ENCODE measurements at regions not wholly inside any gene's neighbourhood (a gene's known extent, or its start where the extent isn't known, plus 50 kb on each side); places are given as distances from the start of the nearest gene placed in this dataset.

GRCh38 chr6:82097676-82098075 is 149.9 kb downstream of the IBTK start:
- no peaks in the 10 kb centered on the region for H3K36me3 ChIP-seq (ENCODE audit: insufficient read depth, low read length)
- H3K27ac ChIP-seq (ENCODE audit: low read depth, low read length, poor library complexity, severe bottlenecking) = no peak overlapping the region
- no TSS peak for BruUV-seq (replicated peaks)
- no peaks in the 10 kb centered on the region for H3K9me2 ChIP-seq (ENCODE audit: insufficient read depth, low read length)
- H3K4me3 ChIP-seq (ENCODE audit: low read depth, low read length, poor library complexity, severe bottlenecking) = no peak overlapping the region
- DNase-seq (ENCODE audit: low spot score) = no peak
- no peak overlapping the region for H3K4me2 ChIP-seq (ENCODE audit: low read length)
- intact Hi-C loops (cut with micrococcal nuclease; ENCODE audit: unreplicated experiment) = no loop called here
- H3K79me2 ChIP-seq (ENCODE audit: insufficient read depth, low read depth, low read length) = no peaks in the 10 kb centered on the region
- ChIA-PET CTCF (ENCODE audit: unreplicated experiment) (no interaction called here), POLR2A (no interaction called here)
- no peaks in the 10 kb centered on the region for H3K4me1 ChIP-seq (ENCODE audit: insufficient read depth, low read length, poor library complexity, severe bottlenecking)
- no peaks in the 10 kb centered on the region for H3K9me3 ChIP-seq (ENCODE audit: low read length)
- no peak overlapping the region for H2AFZ ChIP-seq (ENCODE audit: low read length)
- no peak for TF ChIP-seq EZH2phosphoT487 (IDR thresholded peaks at IDR 0.05; ENCODE audit: borderline replicate concordance, low read depth, low read length)
- TF ChIP-seq CTCF (conservative IDR thresholded peaks at IDR 0.05; ENCODE audit: low read length) = no peak
- no peaks in the 10 kb centered on the region for H4K20me1 ChIP-seq (ENCODE audit: insufficient read depth, low read length)

GRCh38 chr6:82095091-82095490 is 152.5 kb downstream of the IBTK start:
- no peak overlapping the region for H3K4me2 ChIP-seq (ENCODE audit: low read length)
- no peaks in the 10 kb centered on the region for H4K20me1 ChIP-seq (ENCODE audit: insufficient read depth, low read length)
- H3K79me2 ChIP-seq (ENCODE audit: insufficient read depth, low read depth, low read length) = no peaks in the 10 kb centered on the region
- no peaks in the 10 kb centered on the region for H3K36me3 ChIP-seq (ENCODE audit: insufficient read depth, low read length)
- TF ChIP-seq EZH2phosphoT487 (IDR thresholded peaks at IDR 0.05; ENCODE audit: borderline replicate concordance, low read depth, low read length) = no peak
- TF ChIP-seq CTCF (conservative IDR thresholded peaks at IDR 0.05; ENCODE audit: low read length) = no peak
- CTCF ChIA-PET (ENCODE audit: unreplicated experiment) = no interaction called here
- H3K27ac ChIP-seq (ENCODE audit: low read depth, low read length, poor library complexity, severe bottlenecking) = no peak overlapping the region
- no peaks in the 10 kb centered on the region for H3K9me2 ChIP-seq (ENCODE audit: insufficient read depth, low read length)
- DNase-seq (ENCODE audit: low spot score) = peak; percentile 20
- no TSS peak for BruUV-seq (replicated peaks)
- intact Hi-C loops (cut with micrococcal nuclease; ENCODE audit: unreplicated experiment) = no loop called here
- H3K4me1 ChIP-seq (ENCODE audit: insufficient read depth, low read length, poor library complexity, severe bottlenecking) = no peaks in the 10 kb centered on the region
- peak overlapping the region; percentile 63; the same call in 1 of the 2 replicates for H2AFZ ChIP-seq (ENCODE audit: low read length)
- H3K9me3 ChIP-seq (ENCODE audit: low read length) = no peaks in the 10 kb centered on the region
- POLR2A ChIA-PET = interaction anchor here (1.5 kb wide), 1 partner anchor 10 kb away, joined by 5 read pairs; no protein-coding TSS in a partner anchor
- no peak overlapping the region for H3K4me3 ChIP-seq (ENCODE audit: low read depth, low read length, poor library complexity, severe bottlenecking)

- no peaks in the 10 kb centered on the region for H3K36me3 ChIP-seq (ENCODE audit: insufficient read depth, low read length)
- H3K79me2 ChIP-seq (ENCODE audit: insufficient read depth, low read depth, low read length) = no peaks in the 10 kb centered on the region
- no peaks in the 10 kb centered on the region for H3K4me1 ChIP-seq (ENCODE audit: insufficient read depth, low read length, poor library complexity, severe bottlenecking)
- ChIA-PET CTCF (ENCODE audit: unreplicated experiment) (no interaction called here), POLR2A (interaction anchor here (1.5 kb wide), 1 partner anchor 9 kb away, joined by 5 read pairs; no protein-coding TSS in a partner anchor)
- TF ChIP-seq CTCF (conservative IDR thresholded peaks at IDR 0.05; ENCODE audit: low read length) (no peak), EZH2phosphoT487 (IDR thresholded peaks at IDR 0.05; ENCODE audit: borderline replicate concordance, low read depth, low read length) (no peak)
- H3K4me3 ChIP-seq (ENCODE audit: low read depth, low read length, poor library complexity, severe bottlenecking) = no peak overlapping the region
- H2AFZ ChIP-seq (ENCODE audit: low read length) = no peak overlapping the region
- intact Hi-C loops (cut with micrococcal nuclease; ENCODE audit: unreplicated experiment) = no loop called here
- H3K9me2 ChIP-seq (ENCODE audit: insufficient read depth, low read length) = no peaks in the 10 kb centered on the region
- H3K27ac ChIP-seq (ENCODE audit: low read depth, low read length, poor library complexity, severe bottlenecking) = no peak overlapping the region
- no TSS peak for BruUV-seq (replicated peaks)
- no peaks in the 10 kb centered on the region for H3K9me3 ChIP-seq (ENCODE audit: low read length)
- no peak for DNase-seq (ENCODE audit: low spot score)
- H4K20me1 ChIP-seq (ENCODE audit: insufficient read depth, low read length) = no peaks in the 10 kb centered on the region
- H3K4me2 ChIP-seq (ENCODE audit: low read length) = no peak overlapping the region
These were observed 153.3 kb downstream of the IBTK start for GRCh38 chr6:82094166-82094806.

Measured in OCI-LY7 (cell line).